ENCODE measurements at regions not wholly inside any gene's neighbourhood (a gene's known extent, or its start where the extent isn't known, plus 50 kb on each side); places are given as distances from the start of the nearest gene placed in this dataset.

- no peak for TF ChIP-seq CTCF (IDR thresholded peaks at IDR 0.05; ENCODE audit: borderline replicate concordance, extremely low read depth, low read length, poor library complexity, severe bottlenecking)
- no peak for TF ChIP-seq EZH2 (IDR thresholded peaks at IDR 0.05; ENCODE audit: borderline replicate concordance, low read depth, low read length, severe bottlenecking)
These were observed 823.3 kb downstream of the KCNJ18 start for GRCh38 chr17:22515599-22515998.
